GM12864 (cell line): ENCODE measurements at regions not wholly inside any gene's neighbourhood (a gene's known extent, or its start where the extent isn't known, plus 50 kb on each side); places are given as distances from the start of the nearest gene placed in this dataset.

Experiments used
- DNase-seq: peaks from one replicate; pipeline ENCODE4 v3.0.0-alpha.2; 2011; ENCODE audit warnings: low read depth
- H3K4me3 ChIP-seq: 2 replicates; pipeline ENCODE4 v1.5.1; 2011; ENCODE audit warnings: mild to moderate bottlenecking, low read depth, low read length, control low read depth
- CTCF ChIP-seq: IDR thresholded peaks from 2 replicates; pipeline ENCODE4 v1.5.1; 2011; ENCODE audit warnings: low read depth, mild to moderate bottlenecking, moderate library complexity, low read length, control low read depth, inconsistent platforms; ENCODE audit errors: missing control alignments

DNA sequence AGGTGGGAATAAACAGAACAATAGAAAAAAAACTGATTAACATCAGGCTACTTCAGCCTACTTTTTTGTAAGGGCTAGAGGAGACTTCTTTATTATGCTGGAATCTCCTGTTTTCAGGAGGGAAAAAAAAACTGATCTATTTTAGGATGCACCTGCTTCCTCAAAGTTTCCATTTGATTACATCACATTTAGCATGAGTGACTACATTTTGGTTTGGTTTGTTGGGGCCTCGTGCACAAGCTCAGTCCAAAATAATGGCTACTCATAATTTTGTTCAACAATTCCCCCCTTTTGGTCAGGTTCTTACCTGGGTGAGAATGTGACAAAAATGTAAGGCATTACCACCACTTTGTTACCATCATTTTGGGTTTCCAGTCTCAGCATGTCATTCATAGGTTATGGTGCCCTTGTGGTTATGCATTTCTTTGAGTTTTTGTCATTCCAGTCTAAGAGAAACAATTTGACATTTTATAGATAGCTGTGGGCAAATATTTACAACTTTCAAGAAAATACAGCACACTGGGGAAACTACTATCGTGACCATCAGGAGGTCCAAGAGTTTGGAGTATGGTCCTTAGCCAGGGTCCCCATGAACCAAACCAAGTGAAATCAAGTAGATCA, 93.6 kb upstream of the ATP11B start:
- TF ChIP-seq CTCF: no peak
- no peak for DNase-seq

DNA sequence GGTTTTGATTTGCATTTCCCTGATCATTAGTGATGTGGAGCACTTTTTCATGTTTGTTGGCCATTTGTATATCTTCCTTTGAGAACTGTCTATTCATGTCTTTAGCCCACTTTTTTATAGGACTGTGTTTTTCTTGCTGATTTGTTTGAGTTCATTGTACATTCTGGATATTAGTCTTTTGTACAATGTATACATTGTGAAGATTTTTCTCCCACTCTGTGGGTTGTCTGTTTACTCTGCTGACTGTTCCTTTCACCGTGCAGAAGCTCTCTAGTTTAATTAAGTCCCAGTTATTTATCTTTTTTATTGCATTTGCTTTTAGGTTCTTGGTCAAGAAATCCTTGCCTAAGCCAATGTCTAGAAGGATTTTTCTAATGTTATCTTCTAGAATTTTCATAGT, 91.1 kb upstream of the ATP11B start:
- TF ChIP-seq CTCF: no peak
- no peak for DNase-seq
- no peak overlapping the region for H3K4me3 ChIP-seq

More for the DNA sequence above, 93.6 kb upstream of the ATP11B start:
- H3K4me3 ChIP-seq: no peak overlapping the region

DNA sequence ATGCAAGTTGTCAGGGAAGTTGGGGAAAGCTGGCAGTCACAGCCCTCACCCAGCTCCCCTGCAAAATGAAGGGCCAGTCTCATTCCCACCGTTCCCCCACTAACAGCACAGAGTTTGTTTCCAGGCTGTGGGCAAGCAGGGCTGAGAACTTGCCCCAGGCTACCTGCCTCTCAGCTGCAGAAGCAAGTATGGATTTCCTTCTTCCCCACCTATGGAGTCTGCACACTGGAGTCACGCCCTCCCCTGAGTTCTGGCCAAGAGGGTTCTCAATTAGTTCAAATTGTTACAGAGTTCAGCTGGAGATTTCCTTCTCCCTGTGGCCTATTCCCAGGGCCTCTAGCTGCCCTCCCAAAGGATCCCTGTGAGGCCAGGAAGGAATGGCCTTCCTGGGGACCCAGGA, 90.1 kb upstream of the ATP11B start:
- no peak overlapping the region for H3K4me3 ChIP-seq
- TF ChIP-seq CTCF: no peak
- no peak for DNase-seq

DNA sequence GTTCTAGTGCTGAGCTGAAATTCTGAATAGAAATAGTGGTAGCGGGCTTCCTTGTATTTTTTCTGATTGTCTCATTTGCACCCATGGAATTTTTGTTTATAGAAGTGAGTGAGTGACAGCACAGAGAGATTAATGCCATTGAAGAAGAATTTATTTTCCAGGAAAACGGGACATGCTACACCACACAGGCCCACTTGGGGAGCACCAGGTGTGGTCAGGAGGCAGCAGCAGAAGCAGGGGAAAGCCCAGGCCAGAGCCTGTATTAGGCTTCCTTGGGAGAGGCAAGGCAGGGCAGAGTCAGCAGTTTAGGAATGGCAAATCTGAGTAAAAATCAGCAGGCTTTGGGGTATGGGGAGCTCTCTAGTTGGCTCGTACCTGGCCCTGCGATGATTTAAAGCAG, 88.4 kb upstream of the ATP11B start:
- H3K4me3 ChIP-seq: no peak overlapping the region
- no peak for DNase-seq
- no peak for TF ChIP-seq CTCF

GRCh38 chr3:182708810-182709209, 84.5 kb upstream of the ATP11B start:
- DNase-seq: no peak
- TF ChIP-seq CTCF: no peak
- no peak overlapping the region for H3K4me3 ChIP-seq

- TF ChIP-seq CTCF: no peak
- H3K4me3 ChIP-seq: no peak overlapping the region
- no peak for DNase-seq
These were observed 84.0 kb upstream of the ATP11B start for GRCh38 chr3:182709306-182709705.

GRCh38 chr3:182710557-182711157, 82.6 kb upstream of the ATP11B start:
- DNase-seq: no peak
- no peak overlapping the region for H3K4me3 ChIP-seq
- TF ChIP-seq CTCF: peak; percentile 52
